HG03565 (cell line): ENCODE measurements at regions not wholly inside any gene's neighbourhood (a gene's known extent, or its start where the extent isn't known, plus 50 kb on each side); places are given as distances from the start of the nearest gene placed in this dataset.

ENCODE experiments used
- ATAC-seq: cut with Tn5 transposase; IDR thresholded peaks from one replicate; pipeline ENCODE4 v1.9.1; 2021; ENCODE audit warnings: mild to moderate bottlenecking, moderate library complexity; ENCODE audit not compliant: unreplicated experiment

GRCh38 chr5:143870362-143870761, 58.4 kb downstream of the HMHB1 start:
- ATAC-seq, result no peak

- ATAC-seq, result no peak
These were observed 59.1 kb downstream of the HMHB1 start for GRCh38 chr5:143870871-143871632.

GRCh38 chr5:143871672-143872071, 59.7 kb downstream of the HMHB1 start:
- no peak for ATAC-seq

DNA sequence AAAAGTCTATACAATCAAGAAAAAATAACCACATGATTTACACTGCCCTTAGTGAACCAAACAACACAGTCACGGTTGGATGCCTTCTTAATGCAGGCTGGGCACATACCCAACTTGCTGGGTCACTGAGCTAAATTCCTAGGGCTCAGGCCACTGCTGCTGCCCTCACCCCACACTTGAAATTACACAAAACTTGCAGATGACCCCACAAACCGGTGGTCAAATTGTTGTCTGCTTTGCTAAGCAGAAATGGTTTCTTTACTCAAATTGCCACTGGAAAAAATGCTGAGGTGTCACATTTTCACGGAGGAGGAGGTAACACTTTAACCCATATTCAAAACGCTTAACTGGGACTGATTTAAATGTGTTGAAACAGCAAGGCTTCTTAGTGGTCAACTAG, 62.4 kb downstream of the HMHB1 start:
- ATAC-seq, result no peak

GRCh38 chr5:143877196-143877595, 65.2 kb downstream of the HMHB1 start:
- no peak for ATAC-seq

DNA sequence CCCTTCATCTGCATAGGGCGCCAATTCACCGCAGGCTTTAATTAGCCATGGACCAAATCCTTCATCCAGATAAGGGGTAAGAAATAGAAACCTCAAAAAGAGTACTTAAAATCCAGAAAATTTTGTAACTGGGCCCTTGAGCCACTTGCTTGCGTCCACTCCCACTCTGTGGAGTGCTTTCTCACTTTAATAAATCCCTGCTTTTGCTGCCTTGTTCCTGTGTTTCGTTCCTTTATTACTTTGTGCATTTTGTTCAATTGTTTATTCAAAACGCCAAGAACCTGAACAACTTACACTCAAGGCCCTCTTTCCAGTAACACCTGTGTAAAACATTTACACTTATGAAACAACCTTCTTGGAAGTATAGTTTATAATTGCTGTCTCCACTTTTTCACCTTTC, 66.5 kb downstream of the HMHB1 start:
- no peak for ATAC-seq

DNA sequence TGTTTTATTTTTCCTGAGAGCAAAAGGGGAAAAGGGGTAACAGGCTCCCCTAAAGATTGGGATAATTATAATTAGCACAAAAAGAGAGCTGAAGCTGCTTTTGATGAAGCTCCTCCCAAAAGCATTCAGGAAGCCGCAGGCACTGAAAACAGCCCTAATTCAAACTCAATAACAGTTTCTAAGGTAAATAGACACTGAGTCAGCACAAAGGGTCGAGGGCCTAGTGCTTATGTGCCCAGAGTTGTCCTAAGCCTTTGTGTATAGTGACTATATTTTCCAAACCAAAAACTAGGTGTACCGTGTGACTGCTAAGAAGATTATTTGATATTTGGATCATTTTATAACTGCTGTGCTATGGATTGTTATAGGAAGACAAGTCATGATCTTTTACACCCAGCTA, 67.7 kb downstream of the HMHB1 start:
- no peak for ATAC-seq

DNA sequence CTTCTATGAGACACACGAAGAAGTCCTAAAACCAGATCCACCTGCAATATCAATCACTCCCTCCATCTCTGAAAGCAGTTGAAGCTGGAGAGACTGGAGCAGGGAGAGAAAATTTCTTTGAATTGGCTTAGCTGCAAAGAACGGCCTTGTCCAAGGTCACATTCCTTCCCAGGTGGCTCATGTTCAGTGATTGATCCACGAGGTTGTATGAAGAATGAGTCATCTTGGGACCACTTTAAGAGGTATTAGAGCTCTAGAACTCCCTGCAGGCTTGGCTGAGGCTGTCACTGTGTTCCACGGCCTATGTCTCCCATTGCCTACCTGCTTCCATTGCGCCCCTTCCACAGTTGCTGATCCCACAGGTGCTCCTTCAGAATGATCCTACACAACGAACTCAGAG, 68.2 kb downstream of the HMHB1 start:
- no peak for ATAC-seq

DNA sequence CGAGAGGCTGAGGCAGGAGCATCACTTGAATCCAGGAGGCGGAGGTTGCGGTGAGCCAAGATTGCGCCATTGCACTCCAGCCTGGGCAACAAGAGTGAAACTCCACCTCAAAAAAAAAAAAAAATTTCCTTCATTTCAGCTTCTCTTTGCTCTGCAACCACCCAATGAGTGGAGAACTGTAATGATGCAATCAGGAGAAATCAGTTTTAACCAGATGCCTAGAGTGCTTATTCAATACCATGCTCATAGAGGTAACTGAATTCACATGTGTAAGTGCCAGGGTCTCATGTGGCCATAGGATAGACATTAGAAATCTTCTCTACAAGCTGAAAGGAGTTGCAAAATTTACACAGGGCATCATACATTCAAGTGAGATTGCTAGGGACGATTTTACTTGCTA, 70.6 kb downstream of the HMHB1 start:
- no peak for ATAC-seq

- no peak for ATAC-seq
These were observed 74.1 kb downstream of the HMHB1 start for GRCh38 chr5:143886096-143886495.

DNA sequence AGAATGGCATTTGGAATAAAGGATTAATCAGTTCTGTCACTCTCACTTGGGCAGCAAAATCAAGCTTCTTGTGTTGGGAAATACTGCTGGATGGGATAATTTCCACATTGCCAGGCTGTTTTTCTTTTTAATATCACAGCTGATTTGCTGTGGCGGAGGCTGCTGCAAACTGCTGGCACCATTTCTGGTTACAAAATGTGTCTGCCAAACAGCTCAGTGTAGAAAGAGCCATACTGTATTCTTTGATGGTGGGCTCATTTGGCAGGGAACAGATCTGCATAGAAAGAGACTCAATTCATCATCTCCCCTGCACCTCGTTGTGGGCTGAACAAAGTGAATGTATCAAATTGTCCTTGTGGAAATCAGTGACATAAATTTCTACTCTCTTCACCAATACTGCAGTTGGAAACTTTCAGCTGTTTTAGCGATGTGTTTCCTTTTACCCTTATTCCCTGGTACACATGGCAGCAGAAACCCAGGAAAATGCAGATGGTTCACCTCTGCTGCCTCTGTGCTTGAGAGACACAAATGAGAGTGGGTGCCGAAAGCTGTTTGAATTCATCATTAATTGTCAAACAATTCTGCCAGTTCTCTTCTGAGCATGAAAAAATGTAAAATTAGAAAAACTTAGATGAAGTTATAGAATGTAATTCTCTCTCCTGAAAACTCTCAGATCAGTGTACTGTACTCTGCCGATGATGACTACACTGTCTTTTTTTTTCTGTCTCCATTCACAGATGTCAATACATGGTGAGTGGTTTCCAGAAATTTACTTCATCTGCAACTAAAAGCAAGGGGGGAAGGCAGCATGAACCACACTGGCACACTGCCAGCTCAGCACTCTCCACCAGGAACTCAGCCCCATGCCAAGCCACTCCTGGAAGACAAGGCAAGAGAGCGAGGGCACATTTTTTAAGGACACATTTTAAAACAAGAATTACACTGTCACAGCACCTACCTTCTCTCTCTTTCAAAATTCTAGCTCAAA, 75.0 kb downstream of the HMHB1 start:
- no peak for ATAC-seq

GRCh38 chr5:143887903-143888665, 76.1 kb downstream of the HMHB1 start:
- no peak for ATAC-seq

GRCh38 chr5:143888912-143889311, 77.0 kb downstream of the HMHB1 start:
- no peak for ATAC-seq

GRCh38 chr5:143889986-143890385, 78.0 kb downstream of the HMHB1 start:
- ATAC-seq, result no peak

DNA sequence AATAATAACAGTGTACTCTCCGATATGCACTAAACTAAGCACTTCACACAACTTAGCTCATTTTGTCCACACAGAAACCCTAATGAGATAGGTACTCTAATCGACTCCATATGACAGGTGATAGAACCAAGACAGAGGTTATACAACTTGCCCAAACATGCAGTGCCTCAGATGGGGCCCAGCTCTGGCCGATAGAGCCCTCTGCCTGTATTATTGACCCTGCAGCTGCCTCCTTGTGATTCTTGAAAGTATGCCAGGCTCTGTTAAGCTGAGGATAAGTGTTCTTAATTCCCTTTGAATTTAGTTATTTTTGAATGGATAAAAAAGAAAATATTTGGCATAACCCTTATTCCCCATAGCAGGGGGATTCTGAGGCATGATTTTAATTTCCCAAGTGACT, 78.5 kb downstream of the HMHB1 start:
- ATAC-seq, result no peak

- ATAC-seq, result no peak
These were observed 80.3 kb downstream of the HMHB1 start for GRCh38 chr5:143892271-143892670.

DNA sequence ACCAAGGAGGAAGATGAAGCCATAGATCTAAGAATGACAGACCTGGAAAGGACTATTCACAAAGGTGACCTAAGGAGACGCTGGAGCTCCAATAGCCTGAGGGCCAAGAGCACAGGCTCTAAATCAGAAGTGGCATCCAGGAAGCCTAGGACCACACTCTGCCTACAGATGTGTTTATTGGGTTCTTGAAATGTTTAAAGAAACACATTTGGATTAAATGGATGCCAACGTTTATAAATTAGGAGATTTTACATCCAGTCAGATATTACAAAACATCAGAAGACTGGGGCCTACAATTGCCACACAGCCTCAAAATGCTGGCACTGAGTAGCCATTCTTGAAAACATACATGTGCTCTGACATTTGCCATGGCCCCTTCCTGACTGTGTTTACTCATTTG, 80.9 kb downstream of the HMHB1 start:
- ATAC-seq, result no peak

- ATAC-seq, result no peak
These were observed 81.7 kb downstream of the HMHB1 start for GRCh38 chr5:143893638-143894037.

DNA sequence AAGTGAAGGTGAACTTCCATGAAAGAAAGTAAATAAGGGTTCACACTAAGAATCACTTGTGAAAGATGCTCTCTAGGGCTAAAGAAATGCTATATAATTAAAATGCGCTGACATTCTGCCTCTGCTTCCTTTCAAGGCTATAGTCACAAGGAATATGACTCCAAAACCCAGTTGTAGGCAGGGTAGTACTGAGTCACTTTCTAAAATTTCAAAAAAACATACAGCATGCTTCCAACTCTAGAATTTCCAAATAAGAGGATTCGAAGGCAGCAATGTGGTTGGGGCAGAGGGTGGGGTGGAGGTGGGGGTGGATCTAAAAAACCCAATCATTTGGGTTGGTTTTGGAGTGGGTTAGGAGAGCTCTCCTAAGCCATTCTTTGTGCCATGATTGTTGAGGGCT, 84.6 kb downstream of the HMHB1 start:
- ATAC-seq, result no peak

DNA sequence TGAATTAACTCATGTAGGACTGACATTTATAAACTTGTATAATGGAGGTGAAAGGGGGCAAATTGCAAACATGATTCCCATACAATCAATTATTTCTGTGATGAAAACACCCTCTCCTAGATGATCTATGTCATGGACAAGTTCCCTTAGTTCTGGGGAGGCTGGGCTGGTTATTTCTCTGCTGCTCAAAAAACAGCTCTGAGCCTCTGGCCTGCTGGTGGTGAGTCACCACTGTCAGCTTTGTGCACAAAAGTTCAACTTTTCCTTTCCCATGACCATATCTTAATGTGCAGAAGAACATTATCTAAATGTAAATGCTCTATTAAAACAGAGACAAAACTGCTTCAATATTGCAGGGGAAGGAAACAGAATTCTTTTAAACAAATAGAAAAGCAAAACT, 85.0 kb downstream of the HMHB1 start:
- no peak for ATAC-seq

DNA sequence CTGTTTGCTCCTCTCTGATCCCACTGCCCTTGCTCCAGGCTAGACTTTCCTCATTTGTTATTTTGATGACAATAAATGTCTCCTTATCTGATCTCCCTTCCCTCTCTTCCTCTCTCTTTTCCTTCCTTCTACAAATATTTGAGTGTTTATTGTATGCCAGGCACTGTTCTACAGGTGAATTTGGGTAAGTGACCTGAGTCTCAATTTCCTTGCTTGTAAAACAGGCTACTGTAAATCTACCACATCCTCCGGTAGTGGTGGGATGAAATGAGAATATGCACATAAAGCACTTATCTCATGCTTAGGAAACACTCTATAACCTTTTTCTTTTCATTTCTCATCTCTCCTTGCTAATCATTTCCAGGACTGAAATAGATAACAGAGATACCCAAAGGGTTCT, 86.4 kb downstream of the HMHB1 start:
- no peak for ATAC-seq
